ENCODE measurements at regions not wholly inside any gene's neighbourhood (a gene's known extent, or its start where the extent isn't known, plus 50 kb on each side); places are given as distances from the start of the nearest gene placed in this dataset.

DNA sequence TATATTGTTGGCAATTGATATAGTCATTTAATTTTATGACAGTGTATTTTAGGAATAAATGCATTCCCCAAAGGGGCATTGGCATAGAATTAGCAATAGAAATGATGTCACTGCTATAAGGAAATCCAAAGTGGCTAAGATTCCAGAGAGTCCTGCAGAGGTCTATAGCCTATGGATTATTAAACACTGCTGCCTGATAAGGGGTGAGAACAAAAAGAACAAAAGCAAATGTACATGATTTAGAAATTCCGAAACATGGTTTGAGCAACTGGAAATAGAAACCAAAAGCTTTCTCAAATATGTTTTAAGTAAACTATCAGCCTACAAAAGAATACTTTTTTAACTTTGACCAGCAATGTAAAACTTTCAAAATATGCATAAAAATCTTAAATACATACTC is 280.1 kb upstream of the RASGRP1 start:
- Histone ChIP-seq H3K27me3 (ENCODE audit: control insufficient read depth in 2 of 2, insufficient read depth in 2 of 2, low read length in 2 of 2) (no peaks in the 10 kb centered on the region), H4K20me1 (replicated peaks; ENCODE audit: control insufficient read depth, extremely low read depth, insufficient read depth, low read length) (no peaks in the 10 kb centered on the region), H3K9me1 (replicated peaks; ENCODE audit: control insufficient read depth, extremely low read depth, insufficient read depth, low read length) (no peaks in the 10 kb centered on the region), H3K4me2 (ENCODE audit: insufficient read depth, low read length) (peak overlapping the region; percentile 65), H3K4me3 (replicated peaks in 1 of 3; ENCODE audit: insufficient read depth in 1 of 3, low read depth in 1 of 3, low read length in 3 of 3) (no peak overlapping the region), H3K36me3 (ENCODE audit: control insufficient read depth in 2 of 2, extremely low read depth in 1 of 2, insufficient read depth in 2 of 2, low read length in 2 of 2) (no peaks in the 10 kb centered on the region), H3K9me3 (replicated peaks; ENCODE audit: control insufficient read depth, insufficient read depth, low read length) (no peaks in the 10 kb centered on the region), H3K4me1 (ENCODE audit: control insufficient read depth, extremely low read depth, insufficient read depth, low read length) (peaks cover 41% of the 10 kb centered on the region), H2AFZ (ENCODE audit: low read depth, low read length) (no peak overlapping the region), H3K27ac (ENCODE audit: insufficient read depth, low read depth, low read length) (peak overlapping the region; percentile 98), H3K79me2 (ENCODE audit: control insufficient read depth, insufficient read depth, low read length) (no peaks in the 10 kb centered on the region), H3K9ac (replicated peaks; ENCODE audit: extremely low read depth, insufficient read depth, low read length) (peak overlapping the region; percentile 89)
- ChIA-PET CTCF (interaction anchor here (1.0 to 5.6 kb wide), 9 partner anchors 9 to 151 kb away, joined by 3 to 40 read pairs (median 6); no protein-coding TSS in a partner anchor), POLR2A (interaction anchor here (0.6 to 2.3 kb wide), 6 partner anchors 9 to 736 kb away, joined by 3 to 19 read pairs (median 5); partner anchors contain the start of gene THBS1)
- TF ChIP-seq, protein P1, sequence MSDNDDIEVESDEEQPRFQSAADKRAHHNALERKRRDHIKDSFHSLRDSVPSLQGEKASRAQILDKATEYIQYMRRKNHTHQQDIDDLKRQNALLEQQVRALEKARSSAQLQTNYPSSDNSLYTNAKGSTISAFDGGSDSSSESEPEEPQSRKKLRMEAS (IDR thresholded peaks at IDR 0.05; ENCODE audit: insufficient read depth, insufficient read length): no peak
- TF ChIP-seq FOS (IDR thresholded peaks at IDR 0.05; ENCODE audit: borderline replicate concordance, insufficient read depth, low read length): no peak
- TF ChIP-seq, protein P2, sequence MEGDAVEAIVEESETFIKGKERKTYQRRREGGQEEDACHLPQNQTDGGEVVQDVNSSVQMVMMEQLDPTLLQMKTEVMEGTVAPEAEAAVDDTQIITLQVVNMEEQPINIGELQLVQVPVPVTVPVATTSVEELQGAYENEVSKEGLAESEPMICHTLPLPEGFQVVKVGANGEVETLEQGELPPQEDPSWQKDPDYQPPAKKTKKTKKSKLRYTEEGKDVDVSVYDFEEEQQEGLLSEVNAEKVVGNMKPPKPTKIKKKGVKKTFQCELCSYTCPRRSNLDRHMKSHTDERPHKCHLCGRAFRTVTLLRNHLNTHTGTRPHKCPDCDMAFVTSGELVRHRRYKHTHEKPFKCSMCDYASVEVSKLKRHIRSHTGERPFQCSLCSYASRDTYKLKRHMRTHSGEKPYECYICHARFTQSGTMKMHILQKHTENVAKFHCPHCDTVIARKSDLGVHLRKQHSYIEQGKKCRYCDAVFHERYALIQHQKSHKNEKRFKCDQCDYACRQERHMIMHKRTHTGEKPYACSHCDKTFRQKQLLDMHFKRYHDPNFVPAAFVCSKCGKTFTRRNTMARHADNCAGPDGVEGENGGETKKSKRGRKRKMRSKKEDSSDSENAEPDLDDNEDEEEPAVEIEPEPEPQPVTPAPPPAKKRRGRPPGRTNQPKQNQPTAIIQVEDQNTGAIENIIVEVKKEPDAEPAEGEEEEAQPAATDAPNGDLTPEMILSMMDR (IDR thresholded peaks at IDR 0.05; ENCODE audit: extremely low read depth in 1 of 2, insufficient read depth in 1 of 2, low read depth in 1 of 2, low read length in 2 of 2): no peak
- DNase-seq (ENCODE audit: low read depth, low spot score) (no peak), FAIRE-seq (no peak)
- dilution Hi-C loops (cut with MboI; ENCODE audit: extremely low pct_ligation_motif_present, low sequenced_read_pairs) (loop anchor here (25.0 kb wide), 1 partner anchor 293 kb away; no protein-coding TSS in a partner anchor), intact Hi-C loops (cut with micrococcal nuclease) (loop anchor here (1.0 to 5.0 kb wide), 9 partner anchors 16 to 738 kb away; partner anchors contain the start of gene THBS1)
- TSS peak; percentile 89 for BruUV-seq (replicated peaks)

DNA sequence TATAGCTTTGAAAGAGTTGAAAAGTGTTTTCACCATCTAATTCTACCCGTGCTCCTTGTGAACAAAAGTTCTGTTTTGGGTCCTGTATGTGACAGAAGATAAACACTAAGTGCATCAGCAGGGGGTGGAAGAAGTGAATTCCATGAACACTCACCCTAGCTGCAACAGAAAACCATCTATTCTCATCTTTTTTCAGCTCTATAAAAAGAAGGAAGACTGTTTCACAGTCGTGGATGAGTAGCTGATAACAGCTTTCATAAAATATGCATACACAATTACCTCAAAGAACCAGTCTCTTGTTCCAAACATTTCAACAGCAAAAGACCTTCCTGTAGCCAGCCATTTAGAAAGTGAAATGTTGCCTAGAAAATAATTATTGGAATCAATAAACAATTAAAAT is 281.7 kb upstream of the RASGRP1 start:
- Histone ChIP-seq H3K9ac (replicated peaks; ENCODE audit: extremely low read depth, insufficient read depth, low read length) (no peak overlapping the region), H3K27me3 (ENCODE audit: control insufficient read depth in 2 of 2, insufficient read depth in 2 of 2, low read length in 2 of 2) (no peaks in the 10 kb centered on the region), H3K27ac (ENCODE audit: insufficient read depth, low read depth, low read length) (peak overlapping the region; percentile 0), H2AFZ (ENCODE audit: low read depth, low read length) (no peak overlapping the region), H3K9me3 (replicated peaks; ENCODE audit: control insufficient read depth, insufficient read depth, low read length) (no peaks in the 10 kb centered on the region), H3K4me1 (ENCODE audit: control insufficient read depth, extremely low read depth, insufficient read depth, low read length) (peaks cover 41% of the 10 kb centered on the region), H3K9me1 (replicated peaks; ENCODE audit: control insufficient read depth, extremely low read depth, insufficient read depth, low read length) (no peaks in the 10 kb centered on the region), H3K36me3 (ENCODE audit: control insufficient read depth in 2 of 2, extremely low read depth in 1 of 2, insufficient read depth in 2 of 2, low read length in 2 of 2) (no peaks in the 10 kb centered on the region), H3K4me2 (ENCODE audit: insufficient read depth, low read length) (no peak overlapping the region), H3K79me2 (ENCODE audit: control insufficient read depth, insufficient read depth, low read length) (no peaks in the 10 kb centered on the region), H4K20me1 (replicated peaks; ENCODE audit: control insufficient read depth, extremely low read depth, insufficient read depth, low read length) (no peaks in the 10 kb centered on the region), H3K4me3 (replicated peaks in 1 of 3; ENCODE audit: insufficient read depth in 1 of 3, low read depth in 1 of 3, low read length in 3 of 3) (no peak overlapping the region)
- intact Hi-C loops (cut with micrococcal nuclease): no loop called here
- CTCF ChIA-PET: interaction anchor here (0.8 to 5.6 kb wide), 4 partner anchors 16 to 145 kb away, joined by 3 to 40 read pairs (median 3); no protein-coding TSS in a partner anchor
- DNase-seq (ENCODE audit: low read depth, low spot score) (no peak), FAIRE-seq (no peak)
- BruUV-seq (replicated peaks): no TSS peak
- POLR2A ChIA-PET: no interaction called here
- no peak for TF ChIP-seq EZH2 (IDR thresholded peaks at IDR 0.05; ENCODE audit: borderline replicate concordance, low read depth, low read length, severe bottlenecking)
- TF ChIP-seq FOS (IDR thresholded peaks at IDR 0.05; ENCODE audit: borderline replicate concordance, insufficient read depth, low read length): no peak
- no peak for TF ChIP-seq MYC (IDR thresholded peaks at IDR 0.05; ENCODE audit: low read depth, low read length)
- TF ChIP-seq, protein P2 (IDR thresholded peaks at IDR 0.05; ENCODE audit: extremely low read depth in 1 of 2, insufficient read depth in 1 of 2, low read depth in 1 of 2, low read length in 2 of 2): no peak
- dilution Hi-C loops (cut with MboI; ENCODE audit: extremely low pct_ligation_motif_present, low sequenced_read_pairs): loop anchor here (25.0 kb wide), 1 partner anchor 291 kb away; no protein-coding TSS in a partner anchor

Data from endothelial cell of umbilical vein (primary cell).